Glutamatergic neuron (in vitro differentiated cells): ENCODE measurements at regions not wholly inside any gene's neighbourhood (a gene's known extent, or its start where the extent isn't known, plus 50 kb on each side); places are given as distances from the start of the nearest gene placed in this dataset.

ENCODE experiments used
- DNase-seq: peaks from one replicate; pipeline ENCODE4 v3.0.0; 2022
- H3K27ac Mint-ChIP-seq: one replicate; pipeline ENCODE4 v1.8.0; 2020; ENCODE audit warnings: mild to moderate bottlenecking, mixed read lengths, inconsistent platforms; ENCODE audit not compliant: unreplicated experiment
- H3K27me3 Mint-ChIP-seq: one replicate; pipeline ENCODE4 v1.8.0; 2020; ENCODE audit warnings: mild to moderate bottlenecking, moderate library complexity, mixed read lengths, inconsistent platforms; ENCODE audit not compliant: unreplicated experiment
- H3K36me3 Mint-ChIP-seq: one replicate; pipeline ENCODE4 v1.8.0; 2020; ENCODE audit warnings: mild to moderate bottlenecking, mixed read lengths, inconsistent platforms; ENCODE audit not compliant: unreplicated experiment
- H3K4me1 Mint-ChIP-seq: one replicate; pipeline ENCODE4 v1.8.0; 2020; ENCODE audit warnings: mild to moderate bottlenecking, low read depth, mixed read lengths, inconsistent platforms; ENCODE audit not compliant: unreplicated experiment
- H3K4me3 Mint-ChIP-seq: one replicate; pipeline ENCODE4 v1.8.0; 2020; ENCODE audit warnings: mild to moderate bottlenecking, mixed read lengths, inconsistent platforms; ENCODE audit not compliant: unreplicated experiment
- H3K9me3 Mint-ChIP-seq: one replicate; pipeline ENCODE4 v1.8.0; 2020; ENCODE audit warnings: mild to moderate bottlenecking, moderate library complexity, mixed read lengths, inconsistent platforms; ENCODE audit not compliant: unreplicated experiment
- CTCF ChIP-seq: fragments of 200-600 bp; sonication (generic); IDR thresholded peaks from one replicate; pipeline ENCODE4 v1.5.0; 2021; ENCODE audit not compliant: partially characterized antibody, unreplicated experiment

- Mint-ChIP-seq H3K9me3 (no peaks in the 10 kb centered on the region), H3K4me1 (no peaks in the 10 kb centered on the region), H3K27me3 (no peaks in the 10 kb centered on the region), H3K27ac (no peak overlapping the region), H3K36me3 (no peaks in the 10 kb centered on the region), H3K4me3 (no peak overlapping the region)
- no peak for DNase-seq
- no peak for TF ChIP-seq CTCF
Observed at GRCh38 chr10:62633976-62634375, 170.5 kb upstream of the ADO start.

GRCh38 chr10:62634576-62634975 lies 169.9 kb upstream of the ADO start:
- no peaks in the 10 kb centered on the region for H3K9me3 Mint-ChIP-seq
- DNase-seq, result no peak
- H3K4me1 Mint-ChIP-seq, result no peaks in the 10 kb centered on the region
- H3K27me3 Mint-ChIP-seq, result no peaks in the 10 kb centered on the region
- no peaks in the 10 kb centered on the region for H3K36me3 Mint-ChIP-seq
- H3K4me3 Mint-ChIP-seq, result no peak overlapping the region
- TF ChIP-seq CTCF, result no peak
- H3K27ac Mint-ChIP-seq, result no peak overlapping the region

GRCh38 chr10:62635127-62635526 lies 169.4 kb upstream of the ADO start:
- Mint-ChIP-seq H3K4me1 (no peaks in the 10 kb centered on the region), H3K4me3 (no peak overlapping the region), H3K36me3 (no peaks in the 10 kb centered on the region), H3K9me3 (no peaks in the 10 kb centered on the region), H3K27me3 (no peaks in the 10 kb centered on the region), H3K27ac (no peak overlapping the region)
- no peak for DNase-seq
- no peak for TF ChIP-seq CTCF

- TF ChIP-seq CTCF, result no peak
- no peaks in the 10 kb centered on the region for H3K27me3 Mint-ChIP-seq
- H3K27ac Mint-ChIP-seq, result no peak overlapping the region
- H3K36me3 Mint-ChIP-seq, result no peaks in the 10 kb centered on the region
- H3K4me1 Mint-ChIP-seq, result no peaks in the 10 kb centered on the region
- no peaks in the 10 kb centered on the region for H3K9me3 Mint-ChIP-seq
- no peak for DNase-seq
- no peak overlapping the region for H3K4me3 Mint-ChIP-seq
Observed at GRCh38 chr10:62636825-62637248, 167.7 kb upstream of the ADO start.

- Mint-ChIP-seq H3K36me3 (no peaks in the 10 kb centered on the region), H3K9me3 (no peaks in the 10 kb centered on the region)
Observed at GRCh38 chr10:62637249-62638061, 167.1 kb upstream of the ADO start.

More at GRCh38 chr10:62637249-62638061, 167.1 kb upstream of the ADO start:
- Mint-ChIP-seq H3K4me1 (no peaks in the 10 kb centered on the region), H3K27me3 (no peaks in the 10 kb centered on the region), H3K4me3 (no peak overlapping the region), H3K27ac (no peak overlapping the region)
- TF ChIP-seq CTCF, result no peak
- DNase-seq, result no peak
